Rectal smooth muscle tissue (tissue), 1 donor: ENCODE measurements at regions not wholly inside any gene's neighbourhood (a gene's known extent, or its start where the extent isn't known, plus 50 kb on each side); places are given as distances from the start of the nearest gene placed in this dataset.

ENCODE experiments used
- H3K27ac ChIP-seq: one replicate; pipeline ENCODE4 v1.7.0; 2013; ENCODE audit warnings: low read depth, low read length, inconsistent platforms
- H3K27me3 ChIP-seq: one replicate; pipeline ENCODE4 v1.7.0; 2013; ENCODE audit warnings: low read length; ENCODE audit not compliant: control insufficient read depth, insufficient read depth
- H3K36me3 ChIP-seq: one replicate; pipeline ENCODE4 v1.7.0; 2013; ENCODE audit warnings: low read length; ENCODE audit not compliant: control insufficient read depth, insufficient read depth
- H3K4me1 ChIP-seq: one replicate; pipeline ENCODE4 v1.7.0; 2013; ENCODE audit warnings: low read length; ENCODE audit not compliant: control insufficient read depth, insufficient read depth
- H3K4me3 ChIP-seq: one replicate; pipeline ENCODE4 v1.7.0; 2013; ENCODE audit warnings: low read length
- H3K9ac ChIP-seq: one replicate; pipeline ENCODE4 v1.7.0; 2013; ENCODE audit warnings: low read length

- H3K27ac ChIP-seq, result no peak overlapping the region
- peaks cover 4% of the 10 kb centered on the region for H3K4me1 ChIP-seq
- H3K27me3 ChIP-seq, result no peaks in the 10 kb centered on the region
- H3K9ac ChIP-seq, result no peak overlapping the region
- no peaks in the 10 kb centered on the region for H3K36me3 ChIP-seq
- no peak overlapping the region for H3K4me3 ChIP-seq
Measured at GRCh38 chr1:168782559-168783116, 53.6 kb upstream of the DPT start.

- Histone ChIP-seq H3K4me1 (peaks cover 4% of the 10 kb centered on the region), H3K36me3 (no peaks in the 10 kb centered on the region), H3K4me3 (no peak overlapping the region), H3K27ac (peak overlapping the region; percentile 14), H3K27me3 (no peaks in the 10 kb centered on the region), H3K9ac (no peak overlapping the region)
Measured at GRCh38 chr1:168783458-168784210, 54.6 kb upstream of the DPT start.

- Histone ChIP-seq H3K27ac (no peak overlapping the region), H3K4me3 (no peak overlapping the region), H3K27me3 (no peaks in the 10 kb centered on the region), H3K9ac (no peak overlapping the region), H3K4me1 (peaks cover 4% of the 10 kb centered on the region), H3K36me3 (no peaks in the 10 kb centered on the region)
Measured at GRCh38 chr1:168786476-168787330, 57.7 kb upstream of the DPT start.

- H3K4me3 ChIP-seq, result no peak overlapping the region
- H3K36me3 ChIP-seq, result no peaks in the 10 kb centered on the region
- no peak overlapping the region for H3K27ac ChIP-seq
- H3K4me1 ChIP-seq, result peaks cover 4% of the 10 kb centered on the region
- no peak overlapping the region for H3K9ac ChIP-seq
- no peaks in the 10 kb centered on the region for H3K27me3 ChIP-seq
Measured at GRCh38 chr1:168788258-168788657, 59.3 kb upstream of the DPT start.

GRCh38 chr1:168789501-168789900, 60.5 kb upstream of the DPT start:
- no peak overlapping the region for H3K27ac ChIP-seq
- H3K9ac ChIP-seq, result no peak overlapping the region
- no peak overlapping the region for H3K4me3 ChIP-seq
- H3K27me3 ChIP-seq, result no peaks in the 10 kb centered on the region
- H3K36me3 ChIP-seq, result no peaks in the 10 kb centered on the region
- no peaks in the 10 kb centered on the region for H3K4me1 ChIP-seq

GRCh38 chr1:168792142-168792541, 63.1 kb upstream of the DPT start:
- Histone ChIP-seq H3K27ac (no peak overlapping the region), H3K4me1 (no peaks in the 10 kb centered on the region), H3K27me3 (no peaks in the 10 kb centered on the region), H3K4me3 (no peak overlapping the region), H3K9ac (no peak overlapping the region), H3K36me3 (no peaks in the 10 kb centered on the region)

- no peak overlapping the region for H3K4me3 ChIP-seq
- H3K27ac ChIP-seq, result no peak overlapping the region
- no peaks in the 10 kb centered on the region for H3K36me3 ChIP-seq
- no peaks in the 10 kb centered on the region for H3K27me3 ChIP-seq
- H3K4me1 ChIP-seq, result no peaks in the 10 kb centered on the region
- H3K9ac ChIP-seq, result no peak overlapping the region
Measured at GRCh38 chr1:168792592-168793125, 63.7 kb upstream of the DPT start.

GRCh38 chr1:168794057-168794456, 65.1 kb upstream of the DPT start:
- Histone ChIP-seq H3K36me3 (no peaks in the 10 kb centered on the region), H3K9ac (no peak overlapping the region), H3K4me1 (no peaks in the 10 kb centered on the region), H3K4me3 (no peak overlapping the region), H3K27ac (no peak overlapping the region), H3K27me3 (no peaks in the 10 kb centered on the region)

- H3K4me3 ChIP-seq, result no peak overlapping the region
- H3K36me3 ChIP-seq, result no peaks in the 10 kb centered on the region
- no peak overlapping the region for H3K27ac ChIP-seq
- H3K4me1 ChIP-seq, result no peaks in the 10 kb centered on the region
- H3K9ac ChIP-seq, result no peak overlapping the region
- no peaks in the 10 kb centered on the region for H3K27me3 ChIP-seq
Measured at GRCh38 chr1:168795681-168796080, 66.7 kb upstream of the DPT start.

GRCh38 chr1:168799927-168800605, 71.1 kb upstream of the DPT start:
- H3K27me3 ChIP-seq, result no peaks in the 10 kb centered on the region
- no peak overlapping the region for H3K27ac ChIP-seq
- H3K36me3 ChIP-seq, result no peaks in the 10 kb centered on the region
- no peaks in the 10 kb centered on the region for H3K4me1 ChIP-seq
- H3K4me3 ChIP-seq, result no peak overlapping the region
- no peak overlapping the region for H3K9ac ChIP-seq

DNA sequence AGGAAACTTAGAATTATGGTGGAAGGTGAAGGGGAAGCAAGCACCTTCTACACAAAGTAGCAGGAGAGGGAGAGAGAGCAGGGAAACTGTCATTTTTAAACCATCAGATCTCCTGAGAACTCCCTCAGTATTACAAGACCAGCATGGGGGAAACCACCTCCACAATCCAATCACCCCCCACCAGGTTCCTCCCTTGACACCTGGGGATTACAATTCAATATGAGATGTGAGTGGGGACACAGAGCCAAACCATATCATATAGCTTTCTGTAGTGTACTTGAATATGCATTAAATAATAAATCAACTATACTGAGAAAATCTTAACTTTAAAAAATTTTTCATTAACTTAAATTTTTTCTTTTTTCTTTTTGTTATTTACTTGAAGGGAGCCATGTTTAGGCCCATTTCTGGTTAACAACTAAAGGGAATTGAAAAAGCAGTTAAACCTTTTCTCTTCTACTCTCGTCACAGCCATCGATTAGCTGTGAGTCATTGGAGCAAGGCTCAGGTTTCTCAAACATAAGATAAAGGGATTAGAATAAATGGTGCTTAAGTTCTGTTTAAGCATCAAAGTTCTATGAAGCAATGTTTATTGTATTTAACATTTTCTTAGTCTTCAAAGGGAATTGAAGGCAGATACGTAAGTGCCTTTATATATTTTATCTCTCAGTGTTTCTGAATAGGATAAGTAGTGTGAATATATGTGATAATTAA, 72.2 kb upstream of the DPT start:
- no peak overlapping the region for H3K27ac ChIP-seq
- no peaks in the 10 kb centered on the region for H3K4me1 ChIP-seq
- no peaks in the 10 kb centered on the region for H3K27me3 ChIP-seq
- no peaks in the 10 kb centered on the region for H3K36me3 ChIP-seq
- H3K9ac ChIP-seq, result no peak overlapping the region
- H3K4me3 ChIP-seq, result no peak overlapping the region
